ENCODE measurements at regions not wholly inside any gene's neighbourhood (a gene's known extent, or its start where the extent isn't known, plus 50 kb on each side); places are given as distances from the start of the nearest gene placed in this dataset.

GRCh38 chr2:219958941-219959340 is 331.5 kb downstream of the SLC4A3 start:
- peaks cover 3% of the 10 kb centered on the region; the same call in 1 of the 2 replicates for H3K27me3 ChIP-seq (ENCODE audit: insufficient read depth, low read length)
- H3K4me1 Mint-ChIP-seq, result peaks cover 16 to 24% of the 10 kb centered on the region in 2 experiments
- no peak overlapping the region for H3K4ac ChIP-seq (ENCODE audit: low read depth, low read length)
- no peaks in the 10 kb centered on the region for H3K9me3 ChIP-seq (ENCODE audit: control insufficient read depth, low read depth, low read length)
- no peak overlapping the region for H3K23ac ChIP-seq (ENCODE audit: insufficient read length, low read depth, low read length)
- no peak overlapping the region for H3K18ac ChIP-seq (ENCODE audit: insufficient read length, low read depth, low read length)
- H3K4me3 Mint-ChIP-seq, result no peak overlapping the region
- no peak overlapping the region for H2AFZ ChIP-seq (ENCODE audit: low read length)
- no peak overlapping the region for H3K14ac ChIP-seq (ENCODE audit: insufficient read depth, low read length)
- H3K79me1 ChIP-seq (ENCODE audit: insufficient read depth, low read depth, low read length, poor library complexity, severe bottlenecking), result no peaks in the 10 kb centered on the region
- H3K9me3 Mint-ChIP-seq, result peaks cover 15 to 16% of the 10 kb centered on the region in 2 experiments
- H3T11ph ChIP-seq (ENCODE audit: low read length), result no peak overlapping the region
- no peak for DNase-seq
- no peak overlapping the region for H2BK20ac ChIP-seq (ENCODE audit: low read depth, low read length, poor library complexity, severe bottlenecking)
- no peak overlapping the region for H3K4me2 ChIP-seq (ENCODE audit: insufficient read depth, insufficient read length, low read length)
- H3K23me2 ChIP-seq (ENCODE audit: insufficient read length, low read depth, low read length, poor library complexity, severe bottlenecking), result no peaks in the 10 kb centered on the region
- TF ChIP-seq CTCF (conservative IDR thresholded peaks at IDR 0.05), result no peak
- H2BK120ac ChIP-seq (ENCODE audit: low read depth, low read length, poor library complexity, severe bottlenecking), result no peak overlapping the region
- H2BK5ac ChIP-seq (ENCODE audit: insufficient read length, low read length), result no peak overlapping the region
- no peak overlapping the region for H2AK5ac ChIP-seq (ENCODE audit: insufficient read length, low read length)
- H3K9ac ChIP-seq (ENCODE audit: extremely low read depth, insufficient read length, low read length), result no peak overlapping the region
- no peak overlapping the region for H3K27ac Mint-ChIP-seq
- no peak overlapping the region for H4K91ac ChIP-seq (ENCODE audit: insufficient read length, low read depth, low read length)
- H3K79me2 ChIP-seq (ENCODE audit: insufficient read depth, low read length), result no peaks in the 10 kb centered on the region
- H3K36me3 Mint-ChIP-seq (ENCODE audit: insufficient read depth in 1 of 3, low read depth in 3 of 3), result peaks cover 0 to 7% (median 6%) of the 10 kb centered on the region in 3 experiments; a peak in 5 of 7 replicates
- peaks cover 49% of the 10 kb centered on the region for H3K27me3 Mint-ChIP-seq (ENCODE audit: low read depth)
- no peak overlapping the region for H4K8ac ChIP-seq (replicated peaks; ENCODE audit: insufficient read length, low read depth, low read length)
- no peak overlapping the region for H4K5ac ChIP-seq (ENCODE audit: insufficient read length, low read depth, low read length)
- H4K20me1 ChIP-seq (ENCODE audit: control insufficient read depth, insufficient read depth, insufficient read length), result no peaks in the 10 kb centered on the region
- H3K27ac ChIP-seq (ENCODE audit: insufficient read length, low read depth, low read length), result no peak overlapping the region
- no peak overlapping the region for H3K56ac ChIP-seq (ENCODE audit: insufficient read length, low read depth, low read length)
- no CpG with 5 or more reads among the region's 1 CpG for WGBS (ENCODE audit: extremely low coverage, insufficient read length, low lambda C conversion rate)
- no peaks in the 10 kb centered on the region; the same call in 1 of the 2 replicates for H3K4me1 ChIP-seq (ENCODE audit: insufficient read depth, low read length)
- H2BK12ac ChIP-seq (ENCODE audit: insufficient read length, low read depth, low read length), result no peak overlapping the region
- no peak overlapping the region for H2BK15ac ChIP-seq (ENCODE audit: low read depth, low read length)
